MM.1S (cell line): ENCODE measurements at regions not wholly inside any gene's neighbourhood (a gene's known extent, or its start where the extent isn't known, plus 50 kb on each side); places are given as distances from the start of the nearest gene placed in this dataset.

Source experiments
- DNase-seq: peaks from one replicate; pipeline ENCODE4 v3.0.0-alpha.2; 2015
- H2AFZ ChIP-seq: fragments of 300-600 bp; sonication (generic); 2 replicates; pipeline ENCODE4 v1.6.0; 2016; ENCODE audit warnings: antibody characterized with exemption, low read length
- H3F3A ChIP-seq: fragments of 300-600 bp; sonication (generic); 2 replicates; pipeline ENCODE4 v1.6.1; 2016; ENCODE audit warnings: mild to moderate bottlenecking, antibody characterized with exemption, low read length, moderate library complexity, mixed read lengths; ENCODE audit not compliant: insufficient read depth
- H3K27ac ChIP-seq: fragments of 300-600 bp; sonication (generic); 2 replicates; pipeline ENCODE4 v1.5.1; 2016; ENCODE audit warnings: mild to moderate bottlenecking, low read length
- H3K27me3 ChIP-seq: fragments of 300-600 bp; sonication (generic); replicated peaks from 2 replicates; pipeline ENCODE4 v1.6.0; 2016; ENCODE audit warnings: low read length; ENCODE audit not compliant: insufficient read depth
- H3K36me3 ChIP-seq: fragments of 300-600 bp; sonication (generic); replicated peaks from 2 replicates; pipeline ENCODE4 v1.6.1; 2016; ENCODE audit warnings: mild to moderate bottlenecking, low read length, mixed read lengths; ENCODE audit not compliant: insufficient read depth
- H3K4me1 ChIP-seq: fragments of 300-600 bp; sonication (generic); 2 replicates; pipeline ENCODE4 v1.6.1; 2016; ENCODE audit warnings: low read length, mixed read lengths
- H3K4me2 ChIP-seq: fragments of 300-600 bp; sonication (generic); 2 replicates; pipeline ENCODE4 v1.6.0; 2016; ENCODE audit warnings: low read depth, low read length
- H3K4me3 ChIP-seq: fragments of 300-600 bp; sonication (generic); 2 replicates; pipeline ENCODE4 v1.5.1; 2016; ENCODE audit warnings: low read length, mixed read lengths
- H3K79me2 ChIP-seq: fragments of 300-600 bp; sonication (generic); 2 replicates; pipeline ENCODE4 v1.6.1; 2016; ENCODE audit warnings: mixed run types, low read length, mixed read lengths
- H3K9ac ChIP-seq: fragments of 300-600 bp; sonication (generic); 2 replicates; pipeline ENCODE4 v1.6.1; 2016; ENCODE audit warnings: low read length, mixed read lengths
- H3K9me2 ChIP-seq: fragments of 300-600 bp; sonication (generic); replicated peaks from 2 replicates; pipeline ENCODE4 v1.6.1; 2016; ENCODE audit warnings: mild to moderate bottlenecking, low read length, mixed read lengths; ENCODE audit not compliant: insufficient read depth
- H3K9me3 ChIP-seq: fragments of 300-600 bp; sonication (generic); replicated peaks from 2 replicates; pipeline ENCODE4 v1.6.1; 2016; ENCODE audit warnings: mild to moderate bottlenecking, low read length, mixed read lengths; ENCODE audit not compliant: insufficient read depth
- H4K20me1 ChIP-seq: fragments of 300-600 bp; sonication (generic); 2 replicates; pipeline ENCODE4 v1.6.1; 2016; ENCODE audit warnings: mild to moderate bottlenecking, low read length, moderate library complexity, mixed read lengths; ENCODE audit not compliant: insufficient read depth
- EZH2 ChIP-seq: fragments of 300-600 bp; sonication (generic); optimal IDR thresholded peaks from 2 replicates; pipeline ENCODE3; 2017; ENCODE audit warnings: low read depth, mild to moderate bottlenecking, antibody characterized with exemption, low read length, mixed read lengths
- EZH2phosphoT487 ChIP-seq: fragments of 300-600 bp; sonication (generic); IDR thresholded peaks from 2 replicates; pipeline ENCODE4 v1.6.1; 2018; ENCODE audit warnings: antibody characterized with exemption, low read length
- TF ChIP-seq, protein P1 (sequence below): fragments of 300-600 bp; sonication (generic); IDR thresholded peaks from 2 replicates; pipeline ENCODE4 v1.5.1; 2016; ENCODE audit warnings: antibody characterized with exemption, low read length, mixed read lengths

DNA sequence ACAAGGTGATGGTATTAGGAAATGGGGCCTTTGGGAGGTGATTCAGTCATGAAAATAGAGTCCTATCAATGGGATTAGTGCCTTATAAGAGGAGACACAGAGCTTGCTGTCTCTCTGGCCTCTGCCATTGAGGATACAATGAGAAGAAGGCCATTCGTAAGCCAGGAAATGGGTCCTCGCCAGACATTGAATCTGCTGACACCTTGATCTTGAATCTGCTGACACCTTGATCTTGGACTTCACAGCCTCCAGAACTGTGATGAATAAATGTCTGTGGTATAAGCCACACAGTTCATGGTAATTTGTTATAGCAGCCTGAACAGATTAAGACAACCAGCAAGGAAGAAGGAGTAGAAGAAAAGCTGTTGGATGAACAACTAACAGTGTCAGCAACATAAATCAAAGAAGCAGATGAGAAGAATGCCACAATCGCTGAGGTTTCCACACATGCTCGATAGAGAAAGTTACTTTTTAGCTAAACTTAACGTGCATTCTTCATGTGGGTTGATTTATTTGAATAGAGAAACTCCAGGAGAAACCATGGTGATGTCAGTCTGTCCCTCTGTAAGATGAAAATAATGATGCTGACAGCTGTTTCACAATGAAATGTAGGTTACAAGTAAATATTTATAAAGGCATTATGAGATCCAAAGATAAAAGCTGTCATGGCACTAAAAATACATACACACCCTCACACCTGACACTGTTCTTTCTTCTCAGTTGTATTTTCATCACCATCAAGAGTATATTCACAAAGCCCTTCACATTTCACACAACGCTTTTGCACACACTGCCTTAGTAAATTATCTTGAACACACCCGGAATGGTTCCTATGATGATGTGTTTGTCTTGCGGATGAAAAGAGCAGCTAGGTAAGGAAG lies 153.7 kb upstream of the NCK2 start:
- H3K27me3 ChIP-seq, result no peaks in the 10 kb centered on the region
- no peak overlapping the region for H2AFZ ChIP-seq
- DNase-seq, result no peak
- H3K27ac ChIP-seq, result no peak overlapping the region
- no peak overlapping the region for H3K4me3 ChIP-seq
- H4K20me1 ChIP-seq, result no peaks in the 10 kb centered on the region
- TF ChIP-seq EZH2, result no peak
- no peak for TF ChIP-seq EZH2phosphoT487
- TF ChIP-seq, protein P1, sequence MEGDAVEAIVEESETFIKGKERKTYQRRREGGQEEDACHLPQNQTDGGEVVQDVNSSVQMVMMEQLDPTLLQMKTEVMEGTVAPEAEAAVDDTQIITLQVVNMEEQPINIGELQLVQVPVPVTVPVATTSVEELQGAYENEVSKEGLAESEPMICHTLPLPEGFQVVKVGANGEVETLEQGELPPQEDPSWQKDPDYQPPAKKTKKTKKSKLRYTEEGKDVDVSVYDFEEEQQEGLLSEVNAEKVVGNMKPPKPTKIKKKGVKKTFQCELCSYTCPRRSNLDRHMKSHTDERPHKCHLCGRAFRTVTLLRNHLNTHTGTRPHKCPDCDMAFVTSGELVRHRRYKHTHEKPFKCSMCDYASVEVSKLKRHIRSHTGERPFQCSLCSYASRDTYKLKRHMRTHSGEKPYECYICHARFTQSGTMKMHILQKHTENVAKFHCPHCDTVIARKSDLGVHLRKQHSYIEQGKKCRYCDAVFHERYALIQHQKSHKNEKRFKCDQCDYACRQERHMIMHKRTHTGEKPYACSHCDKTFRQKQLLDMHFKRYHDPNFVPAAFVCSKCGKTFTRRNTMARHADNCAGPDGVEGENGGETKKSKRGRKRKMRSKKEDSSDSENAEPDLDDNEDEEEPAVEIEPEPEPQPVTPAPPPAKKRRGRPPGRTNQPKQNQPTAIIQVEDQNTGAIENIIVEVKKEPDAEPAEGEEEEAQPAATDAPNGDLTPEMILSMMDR, result no peak
- no peak overlapping the region for H3K9ac ChIP-seq
- no peaks in the 10 kb centered on the region for H3K36me3 ChIP-seq
- no peaks in the 10 kb centered on the region for H3K4me1 ChIP-seq
- H3K79me2 ChIP-seq, result no peaks in the 10 kb centered on the region
- H3K9me3 ChIP-seq, result no peaks in the 10 kb centered on the region
- no peaks in the 10 kb centered on the region for H3F3A ChIP-seq
- no peaks in the 10 kb centered on the region for H3K9me2 ChIP-seq
- no peak overlapping the region for H3K4me2 ChIP-seq

DNA sequence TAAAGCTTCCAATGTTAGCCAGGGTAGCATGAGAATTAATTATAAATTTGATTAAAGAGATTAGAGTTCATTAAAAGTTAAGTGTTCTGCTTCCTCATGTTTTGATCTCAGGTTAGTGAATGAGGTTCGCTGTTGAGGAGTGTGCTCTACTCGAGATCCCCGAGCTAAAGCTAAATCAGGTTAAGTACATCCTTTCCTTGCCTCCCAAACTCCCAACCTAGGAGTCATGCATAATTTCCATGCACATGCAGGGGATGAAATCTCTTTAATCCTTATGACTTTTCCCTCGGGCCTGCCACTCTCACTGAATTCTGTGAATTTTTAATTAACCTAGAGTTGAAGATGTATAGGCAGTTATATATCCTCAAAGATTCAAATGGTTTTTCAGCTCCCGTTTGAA lies 156.1 kb upstream of the NCK2 start:
- Histone ChIP-seq H3K36me3 (no peaks in the 10 kb centered on the region), H3K27me3 (no peaks in the 10 kb centered on the region), H3K9ac (no peak overlapping the region), H3K79me2 (no peaks in the 10 kb centered on the region), H3F3A (0 out of 2 replicates have a peak, but pooled peaks cover 3% of the 10 kb centered on the region), H3K4me2 (no peak overlapping the region), H4K20me1 (no peaks in the 10 kb centered on the region), H3K9me2 (no peaks in the 10 kb centered on the region), H3K4me1 (no peaks in the 10 kb centered on the region), H3K4me3 (no peak overlapping the region), H3K9me3 (no peaks in the 10 kb centered on the region), H2AFZ (no peak overlapping the region), H3K27ac (no peak overlapping the region)
- TF ChIP-seq EZH2, result no peak
- no peak for TF ChIP-seq EZH2phosphoT487
- TF ChIP-seq, protein P1, result no peak
- no peak for DNase-seq

DNA sequence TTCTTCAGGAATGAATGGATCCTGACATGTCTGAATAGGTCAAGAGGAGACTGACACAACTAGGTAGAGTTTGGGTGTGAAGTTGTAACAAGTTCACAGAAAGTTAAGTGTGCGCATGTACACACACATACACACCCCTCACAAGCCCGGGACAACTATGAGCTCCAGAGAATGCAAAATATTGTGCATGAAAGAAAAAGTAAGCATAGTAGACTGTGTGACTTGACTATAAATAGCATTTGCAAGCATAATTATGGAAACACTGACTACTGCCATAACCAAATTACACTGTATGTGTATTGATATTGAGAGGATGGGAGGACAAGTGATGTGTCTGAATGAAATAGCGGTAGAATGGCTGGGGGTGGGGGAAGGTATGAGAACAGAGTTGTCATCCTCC lies 157.1 kb upstream of the NCK2 start:
- H3K36me3 ChIP-seq, result no peaks in the 10 kb centered on the region
- TF ChIP-seq, protein P1, result no peak
- TF ChIP-seq EZH2phosphoT487, result no peak
- no peak for TF ChIP-seq EZH2
- 0 out of 2 replicates have a peak, but pooled peaks cover 3% of the 10 kb centered on the region for H3F3A ChIP-seq
- DNase-seq, result no peak
- H3K9me2 ChIP-seq, result no peaks in the 10 kb centered on the region
- no peaks in the 10 kb centered on the region for H3K9me3 ChIP-seq
- no peak overlapping the region for H3K4me3 ChIP-seq
- no peak overlapping the region for H3K4me2 ChIP-seq
- no peak overlapping the region for H2AFZ ChIP-seq
- no peak overlapping the region for H3K27ac ChIP-seq
- no peaks in the 10 kb centered on the region for H3K27me3 ChIP-seq
- no peak overlapping the region for H3K9ac ChIP-seq
- H3K79me2 ChIP-seq, result no peaks in the 10 kb centered on the region
- H4K20me1 ChIP-seq, result no peaks in the 10 kb centered on the region
- H3K4me1 ChIP-seq, result no peaks in the 10 kb centered on the region
